ENCODE measurements at regions not wholly inside any gene's neighbourhood (a gene's known extent, or its start where the extent isn't known, plus 50 kb on each side); places are given as distances from the start of the nearest gene placed in this dataset.

GRCh38 chr11:111067994-111068393 is 177.5 kb upstream of the POU2AF2 start:
- TF ChIP-seq CTCF (IDR thresholded peaks at IDR 0.05 in 8 of 11, conservative IDR thresholded peaks at IDR 0.05 in 3 of 11) (no peak), POLR2A (IDR thresholded peaks at IDR 0.05) (no peak), POLR2AphosphoS5 (IDR thresholded peaks at IDR 0.05) (no peak)

Data from spleen (tissue), 7 donors.